ENCODE measurements at regions not wholly inside any gene's neighbourhood (a gene's known extent, or its start where the extent isn't known, plus 50 kb on each side); places are given as distances from the start of the nearest gene placed in this dataset.

GRCh38 chr5:128778474-128778873 is 186.8 kb upstream of the SLC27A6 start:
- TF ChIP-seq CTCF (IDR thresholded peaks at IDR 0.05; ENCODE audit: extremely low read depth in 1 of 2, insufficient read depth in 1 of 2, low read depth in 1 of 2, low read length in 2 of 2): no peak
- no peak for TF ChIP-seq POLR2AphosphoS5 (IDR thresholded peaks at IDR 0.05; ENCODE audit: insufficient read depth, low read depth, low read length)

Data from endothelial cell of umbilical vein (primary cell).